ACC112 (cell line): ENCODE measurements at regions not wholly inside any gene's neighbourhood (a gene's known extent, or its start where the extent isn't known, plus 50 kb on each side); places are given as distances from the start of the nearest gene placed in this dataset.
A peak's percentile ranks its signal among the peaks of the same experiment; 100 is the strongest.

Source experiments
- H2AFZ ChIP-seq: fragments of 200-600 bp; sonication (generic); one replicate; pipeline ENCODE4 v1.6.0; 2017; ENCODE audit warnings: antibody characterized with exemption, low read length; ENCODE audit not compliant: unreplicated experiment
- H3K27ac ChIP-seq: fragments of 200-600 bp; sonication (generic); 2 replicates; pipeline ENCODE4 v1.5.1; 2014; ENCODE audit warnings: low read depth, mild to moderate bottlenecking, antibody characterized with exemption, low read length, moderate library complexity
- H3K27me3 ChIP-seq: fragments of 200-600 bp; sonication (generic); 2 replicates; pipeline ENCODE4 v1.6.1; 2014; ENCODE audit warnings: mild to moderate bottlenecking, antibody characterized with exemption, low read length, moderate library complexity, mixed read lengths; ENCODE audit not compliant: insufficient read depth
- H3K36me3 ChIP-seq: fragments of 200-600 bp; sonication (generic); 2 replicates; pipeline ENCODE4 v1.6.1; 2016; ENCODE audit warnings: mild to moderate bottlenecking, antibody characterized with exemption, low read length, moderate library complexity, mixed read lengths; ENCODE audit not compliant: insufficient read depth
- H3K4me1 ChIP-seq: fragments of 200-600 bp; sonication (generic); one replicate; pipeline ENCODE4 v1.6.1; 2016; ENCODE audit warnings: low read length, mixed read lengths; ENCODE audit not compliant: insufficient read depth, unreplicated experiment, control insufficient read depth
- H3K4me3 ChIP-seq: fragments of 200-600 bp; sonication (generic); 2 replicates; pipeline ENCODE4 v1.5.1; 2014; ENCODE audit warnings: mild to moderate bottlenecking, low read depth, low read length
- H3K79me2 ChIP-seq: fragments of 200-600 bp; sonication (generic); one replicate; pipeline ENCODE4 v1.6.0; 2016; ENCODE audit warnings: low read length; ENCODE audit not compliant: control insufficient read depth, unreplicated experiment, insufficient read depth

DNA sequence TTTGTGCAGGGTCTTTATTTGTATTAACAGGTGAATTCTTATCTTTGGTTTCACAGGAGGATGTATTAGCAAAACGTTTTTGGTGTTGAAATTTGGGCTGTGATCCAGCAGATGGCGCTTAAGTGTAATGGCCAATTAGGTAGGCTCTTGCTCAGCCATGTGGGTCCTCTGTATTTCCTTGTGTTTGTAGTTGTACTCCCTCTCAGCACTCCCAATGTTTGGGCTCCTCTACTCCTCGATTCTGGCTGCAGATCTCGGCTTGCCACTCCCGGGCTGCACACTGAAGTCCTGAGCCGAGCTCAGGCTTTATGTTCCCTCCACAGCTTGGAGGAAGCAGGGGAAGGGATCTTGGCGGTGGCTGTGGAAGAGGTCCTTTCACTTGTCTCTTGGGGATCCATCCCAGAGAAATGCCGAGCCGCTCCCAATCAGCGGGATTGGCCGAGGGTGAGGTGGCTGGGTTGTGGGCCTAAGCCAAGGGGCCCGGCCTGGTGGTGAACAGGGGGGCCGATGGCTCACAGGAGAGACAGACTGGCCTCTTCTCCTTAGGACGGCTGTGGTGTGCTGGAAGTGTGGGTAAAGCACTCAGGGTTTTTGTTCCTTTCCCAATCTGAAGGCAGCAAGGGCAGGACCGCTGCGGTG lies 133.7 kb downstream of the AEBP2 start:
- no peaks in the 10 kb centered on the region for H3K27me3 ChIP-seq
- peaks cover 12% of the 10 kb centered on the region for H3K4me1 ChIP-seq
- no peaks in the 10 kb centered on the region for H3K36me3 ChIP-seq
- H3K4me3 ChIP-seq: no peak overlapping the region
- no peak overlapping the region for H3K27ac ChIP-seq
- no peaks in the 10 kb centered on the region for H3K79me2 ChIP-seq
- H2AFZ ChIP-seq: peak overlapping the region; percentile 90

DNA sequence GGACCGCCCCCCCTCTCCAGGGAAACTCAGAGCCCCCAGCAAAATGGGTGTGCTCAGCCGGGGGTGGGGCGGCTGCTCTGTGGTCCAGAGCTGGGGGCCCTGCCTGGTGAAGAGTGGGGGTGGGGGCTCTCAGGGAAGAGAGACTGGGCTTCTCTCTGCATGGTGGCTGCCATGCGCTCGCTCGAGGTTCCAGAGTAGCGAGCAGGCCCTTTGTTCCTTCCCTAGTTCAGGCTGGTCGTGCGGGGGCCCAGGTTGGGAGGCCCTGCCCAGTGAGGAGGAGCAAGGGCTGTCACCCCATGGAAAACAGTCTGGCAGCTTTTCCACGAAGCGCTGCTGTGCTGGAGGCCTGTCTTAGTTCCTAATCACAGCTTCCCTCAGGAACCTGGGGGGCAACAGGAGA lies 134.6 kb downstream of the AEBP2 start:
- Histone ChIP-seq H3K27me3 (no peaks in the 10 kb centered on the region), H3K36me3 (no peaks in the 10 kb centered on the region), H3K4me1 (peaks cover 12% of the 10 kb centered on the region), H3K27ac (no peak overlapping the region), H3K4me3 (no peak overlapping the region), H2AFZ (no peak overlapping the region), H3K79me2 (no peaks in the 10 kb centered on the region)

DNA sequence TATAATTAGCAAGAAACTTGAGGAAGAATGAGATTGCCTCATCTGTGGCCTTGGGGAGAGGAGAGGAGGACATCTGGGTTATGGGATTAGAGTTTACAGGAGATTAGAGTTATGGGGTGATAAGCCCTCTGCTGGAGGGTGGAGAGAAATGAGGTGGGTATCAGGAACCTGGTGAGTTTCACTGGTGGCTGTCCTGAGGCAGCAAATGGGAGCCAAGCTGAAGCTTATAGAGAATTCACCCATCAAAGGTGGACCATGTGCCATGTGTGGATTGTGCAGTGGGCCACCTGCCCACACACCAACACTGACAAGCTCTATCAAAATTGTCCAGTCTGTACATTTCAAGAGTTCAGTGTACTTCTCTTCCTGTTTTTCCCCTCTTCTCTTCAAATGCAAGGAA lies 135.3 kb downstream of the AEBP2 start:
- no peak overlapping the region for H3K4me3 ChIP-seq
- H3K79me2 ChIP-seq: no peaks in the 10 kb centered on the region
- no peaks in the 10 kb centered on the region for H3K27me3 ChIP-seq
- no peak overlapping the region for H3K27ac ChIP-seq
- peaks cover 12% of the 10 kb centered on the region for H3K4me1 ChIP-seq
- no peaks in the 10 kb centered on the region for H3K36me3 ChIP-seq
- no peak overlapping the region for H2AFZ ChIP-seq

DNA sequence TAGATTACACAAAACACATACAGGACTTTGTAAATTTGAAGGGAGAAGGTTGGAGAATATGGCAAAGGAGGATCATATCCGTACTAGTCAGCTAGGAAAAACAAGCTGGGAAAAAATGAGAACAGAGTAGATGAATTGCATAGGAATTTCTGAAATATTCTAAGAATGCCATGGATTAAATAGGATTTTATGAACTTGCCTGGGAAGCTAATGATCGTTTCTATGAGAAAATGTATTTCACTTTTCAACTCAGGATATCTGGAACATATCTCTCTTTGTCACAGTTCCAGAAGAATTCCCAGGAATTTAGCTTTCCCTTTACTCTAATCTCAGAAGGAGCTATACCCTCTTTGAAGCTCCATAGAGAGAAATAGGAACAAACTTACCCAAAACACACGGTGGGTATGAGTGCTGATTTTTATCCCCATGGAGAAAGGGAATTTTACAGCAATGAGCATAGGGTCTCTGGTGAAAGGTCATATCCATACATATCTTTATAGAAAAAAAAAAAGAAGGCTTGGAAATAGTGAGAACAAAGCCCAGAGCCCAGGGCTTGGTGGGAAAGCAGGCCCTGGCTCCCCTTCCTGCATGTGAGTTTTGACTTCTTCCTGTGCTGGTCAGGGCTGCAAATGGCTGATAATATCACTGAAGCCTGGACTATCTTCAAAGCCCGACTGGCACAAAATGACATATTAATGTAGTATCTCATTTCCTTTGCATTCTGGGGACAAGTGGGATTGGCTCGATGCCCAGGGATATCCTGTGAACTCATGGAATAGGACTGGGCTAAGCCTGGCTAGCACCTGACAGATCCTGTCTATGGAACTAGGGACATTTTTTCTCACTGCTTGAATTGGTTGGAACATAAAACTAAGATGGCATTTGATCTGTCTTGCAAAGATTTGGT lies 136.3 kb downstream of the AEBP2 start:
- peaks cover 12% of the 10 kb centered on the region for H3K4me1 ChIP-seq
- peak overlapping the region; percentile 36 for H2AFZ ChIP-seq
- peak overlapping the region; percentile 16; the same call in 1 of the 2 replicates for H3K27ac ChIP-seq
- H3K27me3 ChIP-seq: no peaks in the 10 kb centered on the region
- no peaks in the 10 kb centered on the region for H3K36me3 ChIP-seq
- H3K79me2 ChIP-seq: no peaks in the 10 kb centered on the region
- no peak overlapping the region for H3K4me3 ChIP-seq

DNA sequence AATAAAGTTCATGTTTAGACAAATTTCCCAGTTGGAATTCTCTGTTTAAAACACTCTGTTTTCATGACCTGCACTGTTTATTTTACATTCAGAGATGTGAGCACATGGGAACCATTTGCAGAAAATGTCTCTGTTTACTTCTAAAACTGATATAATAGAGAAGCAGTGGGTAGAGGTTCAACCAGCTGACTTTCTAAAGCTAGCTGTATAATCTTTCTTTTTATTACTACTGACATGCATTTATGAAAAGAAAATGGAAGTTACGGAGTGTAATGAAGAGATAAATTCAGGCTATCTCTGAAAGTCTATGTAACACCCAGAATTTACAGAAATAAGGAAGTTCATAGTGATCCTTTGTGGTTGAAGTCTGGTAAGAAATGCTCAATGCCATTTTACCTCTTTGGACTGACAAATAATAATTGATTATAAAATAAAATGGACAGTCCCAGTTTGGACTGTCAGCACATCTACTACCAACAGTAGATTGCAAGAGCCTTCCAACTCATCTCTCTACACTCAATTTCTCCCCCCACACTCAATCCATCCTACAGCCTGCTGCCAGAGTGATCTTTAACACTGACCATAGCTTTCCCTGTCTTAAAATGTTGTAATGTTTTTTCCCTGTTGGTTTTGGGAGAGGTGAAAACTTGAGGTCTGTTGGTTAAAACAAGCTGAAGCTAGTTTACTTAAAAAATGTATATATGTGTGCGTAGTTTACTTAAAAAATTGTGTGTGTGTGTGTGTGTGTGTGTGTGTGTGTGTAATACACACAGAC lies 137.4 kb downstream of the AEBP2 start:
- Histone ChIP-seq H3K27ac (no peak overlapping the region), H3K4me1 (peaks cover 12% of the 10 kb centered on the region)

DNA sequence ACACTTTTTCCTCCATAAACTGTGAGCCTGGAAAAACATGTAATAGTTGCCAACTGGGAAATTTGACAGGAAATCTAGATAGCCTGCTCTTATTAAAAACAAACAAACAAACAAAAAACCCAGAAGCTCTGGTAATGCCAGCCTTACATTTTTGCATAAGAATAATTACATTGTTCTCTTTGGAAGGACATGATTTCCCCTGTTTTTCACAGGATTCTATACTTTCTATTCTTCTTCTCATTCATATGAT lies 137.9 kb downstream of the AEBP2 start:
- Histone ChIP-seq H2AFZ (no peak overlapping the region), H3K36me3 (no peaks in the 10 kb centered on the region), H3K27me3 (no peaks in the 10 kb centered on the region), H3K79me2 (no peaks in the 10 kb centered on the region), H3K4me3 (no peak overlapping the region), H3K4me1 (peaks cover 12% of the 10 kb centered on the region), H3K27ac (no peak overlapping the region)

More for the DNA sequence above, 137.4 kb downstream of the AEBP2 start:
- H3K27me3 ChIP-seq: no peaks in the 10 kb centered on the region
- no peak overlapping the region for H3K4me3 ChIP-seq
- H3K36me3 ChIP-seq: no peaks in the 10 kb centered on the region
- H3K79me2 ChIP-seq: no peaks in the 10 kb centered on the region
- H2AFZ ChIP-seq: no peak overlapping the region

DNA sequence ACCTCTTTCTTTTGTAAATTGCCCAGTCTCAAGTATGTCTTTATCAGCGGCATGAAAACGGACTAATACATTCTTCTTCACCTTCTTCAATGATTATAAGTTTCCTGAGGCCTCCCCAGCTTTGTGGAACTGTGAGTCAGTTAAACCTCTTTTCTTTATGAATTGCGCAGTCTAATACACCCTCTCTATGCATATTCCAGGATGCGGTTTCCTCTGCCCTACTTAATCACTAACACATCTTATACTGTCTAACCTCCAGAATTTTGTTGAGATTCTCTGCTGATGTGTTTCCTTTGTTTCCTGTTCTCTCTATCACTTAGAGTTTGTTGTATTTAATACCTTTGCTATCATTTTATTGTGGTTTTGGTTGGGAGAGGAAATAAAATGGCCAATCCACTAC lies 145.4 kb downstream of the AEBP2 start:
- H3K4me1 ChIP-seq: no peaks in the 10 kb centered on the region
- no peaks in the 10 kb centered on the region for H3K79me2 ChIP-seq
- no peak overlapping the region for H2AFZ ChIP-seq
- H3K4me3 ChIP-seq: no peak overlapping the region
- no peak overlapping the region for H3K27ac ChIP-seq
- H3K27me3 ChIP-seq: no peaks in the 10 kb centered on the region
- no peaks in the 10 kb centered on the region for H3K36me3 ChIP-seq

DNA sequence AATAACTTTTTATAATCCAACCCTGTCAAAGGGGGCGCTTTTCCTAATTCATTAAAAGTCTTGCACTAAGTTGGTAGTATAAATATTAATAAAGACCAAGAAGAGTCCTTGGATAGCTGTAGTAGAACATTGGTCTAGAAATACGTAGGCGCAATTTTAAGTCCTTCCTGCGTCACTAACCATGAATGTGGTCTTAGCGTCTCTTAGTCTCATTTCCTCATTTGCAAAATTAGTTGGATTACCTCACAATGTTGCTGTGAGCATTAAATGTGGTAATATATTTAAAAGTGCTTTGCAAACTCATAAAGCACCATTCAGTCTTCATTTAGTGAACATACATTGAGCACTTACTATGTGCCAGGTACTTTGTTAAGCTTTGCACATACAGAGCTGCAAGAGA lies 149.7 kb downstream of the AEBP2 start:
- Histone ChIP-seq H3K27me3 (no peaks in the 10 kb centered on the region), H3K27ac (no peak overlapping the region), H3K36me3 (no peaks in the 10 kb centered on the region), H3K4me3 (no peak overlapping the region), H3K4me1 (no peaks in the 10 kb centered on the region), H3K79me2 (no peaks in the 10 kb centered on the region), H2AFZ (no peak overlapping the region)

DNA sequence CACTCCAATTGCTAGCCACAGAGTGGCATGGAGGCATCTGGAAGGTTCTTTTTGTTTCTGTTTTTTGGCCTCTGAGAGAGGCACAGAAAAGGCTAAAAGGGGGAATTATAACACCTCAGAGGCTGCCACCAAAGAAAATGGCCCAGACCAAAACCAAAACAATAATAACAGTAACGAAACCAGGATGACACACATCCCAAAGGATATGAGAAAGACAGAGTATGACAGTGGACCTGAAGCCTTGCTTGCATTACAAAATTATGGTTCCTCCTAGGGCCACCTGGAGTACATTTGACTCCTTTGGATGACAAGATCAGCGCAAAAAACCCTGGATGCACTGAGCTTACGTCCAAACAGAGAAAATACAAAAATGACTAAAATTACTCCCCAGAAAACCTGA lies 152.7 kb downstream of the AEBP2 start:
- H3K4me1 ChIP-seq: no peaks in the 10 kb centered on the region
- no peaks in the 10 kb centered on the region for H3K36me3 ChIP-seq
- H3K4me3 ChIP-seq: no peak overlapping the region
- H2AFZ ChIP-seq: no peak overlapping the region
- H3K27me3 ChIP-seq: no peaks in the 10 kb centered on the region
- H3K27ac ChIP-seq: no peak overlapping the region
- no peaks in the 10 kb centered on the region for H3K79me2 ChIP-seq

DNA sequence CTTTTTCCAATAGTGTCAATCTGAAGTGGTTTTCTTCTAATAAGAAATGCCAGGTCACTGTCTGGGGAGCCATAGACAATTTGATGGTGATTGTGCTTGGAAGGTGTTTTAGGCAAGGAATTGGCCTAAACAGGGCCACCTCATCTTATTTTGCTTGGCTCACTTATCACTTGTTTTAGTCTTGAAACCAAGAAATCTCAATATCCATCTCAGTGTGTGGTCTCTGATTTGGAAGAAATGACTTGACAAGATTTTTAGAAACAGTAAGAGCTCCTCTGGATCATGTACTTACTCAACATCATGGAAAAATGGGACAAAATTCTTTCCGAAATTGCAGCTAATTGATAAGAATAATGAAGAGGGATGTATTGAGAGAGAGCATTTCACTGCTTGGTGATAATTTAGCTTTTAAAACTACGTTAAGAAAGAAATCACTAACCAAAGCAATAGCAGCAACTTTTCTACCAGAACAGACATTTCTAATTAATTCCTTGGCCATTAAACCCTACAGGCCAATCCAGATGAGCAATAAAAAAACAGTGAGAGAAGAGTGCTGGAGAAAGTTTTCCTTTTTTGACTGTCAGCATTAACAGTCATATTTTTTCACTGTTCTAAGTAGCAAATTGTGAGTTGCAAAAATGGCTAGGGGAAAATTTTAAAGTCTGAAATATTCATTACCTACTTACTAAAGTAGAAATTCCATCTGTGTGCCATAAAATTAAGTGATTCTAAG lies 157.3 kb downstream of the AEBP2 start:
- H3K4me3 ChIP-seq: no peak overlapping the region

More for the DNA sequence above, 157.3 kb downstream of the AEBP2 start:
- H3K27ac ChIP-seq: no peak overlapping the region
- H3K27me3 ChIP-seq: no peaks in the 10 kb centered on the region
- H3K36me3 ChIP-seq: no peaks in the 10 kb centered on the region
- no peak overlapping the region for H2AFZ ChIP-seq
- no peaks in the 10 kb centered on the region for H3K79me2 ChIP-seq
- H3K4me1 ChIP-seq: no peaks in the 10 kb centered on the region
